ENCODE measurements at regions not wholly inside any gene's neighbourhood (a gene's known extent, or its start where the extent isn't known, plus 50 kb on each side); places are given as distances from the start of the nearest gene placed in this dataset.

DNA sequence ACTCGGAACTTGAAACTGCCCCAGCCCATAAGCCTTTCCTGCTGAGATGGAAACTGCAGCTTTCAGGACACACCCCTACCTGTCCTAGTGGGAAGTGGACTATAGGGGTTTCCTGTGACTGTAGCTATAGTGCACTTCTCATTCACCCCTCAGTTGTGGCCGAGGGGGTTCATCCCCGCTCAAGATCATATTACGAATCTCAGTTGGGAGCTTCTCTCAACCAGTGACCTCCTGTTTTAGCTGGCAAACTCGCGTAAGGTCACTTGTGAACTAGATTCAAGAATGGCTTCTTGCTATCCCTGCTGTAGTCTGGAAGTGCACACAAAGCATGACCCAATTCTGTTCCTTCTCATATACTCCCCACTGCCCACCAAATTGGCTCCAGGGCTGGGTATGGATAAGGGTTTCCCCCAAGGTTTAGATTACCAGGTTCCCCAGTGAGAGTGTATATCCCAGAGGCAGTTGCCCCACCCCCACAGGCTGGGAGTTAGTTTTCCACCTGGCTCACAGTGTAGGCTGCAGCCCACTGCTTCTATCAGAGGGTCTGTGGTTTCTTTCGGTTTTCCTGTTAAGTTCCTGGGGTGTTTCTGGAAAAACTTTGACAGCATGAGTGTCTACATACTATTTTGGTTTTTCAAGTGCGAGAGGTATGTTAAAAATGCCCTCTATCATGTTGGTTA is 812.9 kb downstream of the JRKL start:
- no peak for DNase-seq
- H3K9me3 ChIP-seq, result peaks cover 0 to 9% (median 0%) of the 10 kb centered on the region in 3 donors
- no peak overlapping the region for H3K4me3 ChIP-seq
- no peaks in the 10 kb centered on the region for H3K27me3 ChIP-seq
- H3K4me1 ChIP-seq, result no peaks in the 10 kb centered on the region
- 64 to 75% methylated on average over 6 to 8 of the region's 8 CpGs for WGBS, 2 donors
- TF ChIP-seq, protein P1, sequence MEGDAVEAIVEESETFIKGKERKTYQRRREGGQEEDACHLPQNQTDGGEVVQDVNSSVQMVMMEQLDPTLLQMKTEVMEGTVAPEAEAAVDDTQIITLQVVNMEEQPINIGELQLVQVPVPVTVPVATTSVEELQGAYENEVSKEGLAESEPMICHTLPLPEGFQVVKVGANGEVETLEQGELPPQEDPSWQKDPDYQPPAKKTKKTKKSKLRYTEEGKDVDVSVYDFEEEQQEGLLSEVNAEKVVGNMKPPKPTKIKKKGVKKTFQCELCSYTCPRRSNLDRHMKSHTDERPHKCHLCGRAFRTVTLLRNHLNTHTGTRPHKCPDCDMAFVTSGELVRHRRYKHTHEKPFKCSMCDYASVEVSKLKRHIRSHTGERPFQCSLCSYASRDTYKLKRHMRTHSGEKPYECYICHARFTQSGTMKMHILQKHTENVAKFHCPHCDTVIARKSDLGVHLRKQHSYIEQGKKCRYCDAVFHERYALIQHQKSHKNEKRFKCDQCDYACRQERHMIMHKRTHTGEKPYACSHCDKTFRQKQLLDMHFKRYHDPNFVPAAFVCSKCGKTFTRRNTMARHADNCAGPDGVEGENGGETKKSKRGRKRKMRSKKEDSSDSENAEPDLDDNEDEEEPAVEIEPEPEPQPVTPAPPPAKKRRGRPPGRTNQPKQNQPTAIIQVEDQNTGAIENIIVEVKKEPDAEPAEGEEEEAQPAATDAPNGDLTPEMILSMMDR (IDR thresholded peaks at IDR 0.05), result no peak
- TF ChIP-seq POLR2A (IDR thresholded peaks at IDR 0.05), result no peak
- intact Hi-C loops (cut with DNase I), result no loop called here
- H3K36me3 ChIP-seq, result no peaks in the 10 kb centered on the region
- no peak overlapping the region for H3K27ac ChIP-seq

DNA sequence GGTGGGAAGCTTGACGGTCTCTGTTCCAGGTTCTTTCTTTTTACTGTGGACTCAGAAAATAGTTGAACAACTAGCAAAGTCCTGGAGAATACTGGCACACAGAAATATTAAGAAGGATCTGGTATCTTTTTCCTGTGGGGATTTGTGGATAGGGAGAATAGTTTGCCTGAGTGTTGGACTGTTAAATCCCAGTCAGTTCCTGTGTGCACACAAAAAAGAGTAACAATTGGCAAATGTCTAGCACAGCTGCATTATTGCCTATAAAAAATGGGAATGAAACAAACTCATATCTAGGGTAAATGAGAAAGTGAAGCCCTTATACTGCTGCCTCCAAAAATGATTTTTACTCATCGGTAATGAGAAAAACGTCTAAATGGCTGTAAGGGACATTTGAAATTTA is 828.2 kb downstream of the JRKL start:
- Histone ChIP-seq H3K27ac (no peak overlapping the region), H3K9me3 (no peaks in the 10 kb centered on the region), H3K4me3 (no peak overlapping the region), H3K27me3 (no peaks in the 10 kb centered on the region), H3K4me1 (no peaks in the 10 kb centered on the region), H3K36me3 (no peaks in the 10 kb centered on the region)
- no peak for DNase-seq
- no peak for TF ChIP-seq POLR2A (IDR thresholded peaks at IDR 0.05)
- TF ChIP-seq, protein P1 (IDR thresholded peaks at IDR 0.05), result no peak
- WGBS, 2 donors, result 83 to 85% methylated on average over 3 of the region's 3 CpGs
- intact Hi-C loops (cut with DNase I), result no loop called here

DNA sequence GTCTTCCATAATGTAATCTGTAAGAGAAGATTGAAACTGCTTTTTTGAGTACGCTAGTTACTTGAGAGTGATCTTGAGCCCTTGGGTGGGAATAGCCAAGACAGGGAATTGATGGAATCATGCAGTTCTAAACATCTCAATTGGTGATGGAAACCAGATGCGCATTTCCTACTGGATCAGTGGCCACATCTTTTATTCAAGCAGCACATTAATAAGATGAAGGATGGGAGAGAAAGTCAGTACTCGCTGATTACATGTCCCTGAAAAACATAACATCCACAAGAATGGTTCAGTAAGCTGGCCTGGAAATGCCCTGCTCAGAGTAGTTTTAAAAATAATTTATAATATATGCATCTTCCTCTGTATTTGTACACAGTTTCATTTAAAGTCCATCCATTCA is 833.8 kb downstream of the JRKL start:
- no peaks in the 10 kb centered on the region for H3K36me3 ChIP-seq
- no peaks in the 10 kb centered on the region for H3K9me3 ChIP-seq
- TF ChIP-seq, protein P1 (IDR thresholded peaks at IDR 0.05), result no peak
- TF ChIP-seq POLR2A (IDR thresholded peaks at IDR 0.05), result no peak
- no peaks in the 10 kb centered on the region for H3K27me3 ChIP-seq
- no peak overlapping the region for H3K4me3 ChIP-seq
- no peak for DNase-seq
- no peaks in the 10 kb centered on the region for H3K4me1 ChIP-seq
- intact Hi-C loops (cut with DNase I), result no loop called here
- 77 to 80% methylated on average over 3 of the region's 3 CpGs for WGBS, 2 donors
- H3K27ac ChIP-seq, result no peak overlapping the region

DNA sequence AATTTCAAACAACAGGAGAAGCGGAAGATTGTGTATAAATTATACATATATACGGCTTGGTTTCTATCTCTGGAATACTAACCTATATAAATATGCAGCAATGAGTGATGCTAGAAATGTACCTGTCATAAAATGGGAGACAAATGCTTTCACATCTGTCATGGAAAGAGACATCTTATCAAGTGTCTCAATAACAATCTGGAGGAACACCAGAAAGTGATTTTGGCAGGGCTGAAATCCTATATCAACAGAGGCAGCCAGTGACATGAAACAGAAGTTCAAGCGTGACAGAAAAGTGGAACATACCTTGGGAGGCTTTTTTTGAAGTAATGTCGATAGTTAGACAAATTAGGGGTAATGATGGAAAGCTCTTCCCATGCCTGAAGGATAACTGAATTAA is 834.6 kb downstream of the JRKL start:
- intact Hi-C loops (cut with DNase I), result no loop called here
- no peak overlapping the region for H3K27ac ChIP-seq
- no peaks in the 10 kb centered on the region for H3K9me3 ChIP-seq
- H3K4me3 ChIP-seq, result no peak overlapping the region
- 58 to 68% methylated on average over 4 of the region's 4 CpGs for WGBS, 2 donors
- no peaks in the 10 kb centered on the region for H3K27me3 ChIP-seq
- no peak for DNase-seq
- TF ChIP-seq POLR2A (IDR thresholded peaks at IDR 0.05), result no peak
- TF ChIP-seq, protein P1 (IDR thresholded peaks at IDR 0.05), result no peak
- no peaks in the 10 kb centered on the region for H3K36me3 ChIP-seq
- no peaks in the 10 kb centered on the region for H3K4me1 ChIP-seq

DNA sequence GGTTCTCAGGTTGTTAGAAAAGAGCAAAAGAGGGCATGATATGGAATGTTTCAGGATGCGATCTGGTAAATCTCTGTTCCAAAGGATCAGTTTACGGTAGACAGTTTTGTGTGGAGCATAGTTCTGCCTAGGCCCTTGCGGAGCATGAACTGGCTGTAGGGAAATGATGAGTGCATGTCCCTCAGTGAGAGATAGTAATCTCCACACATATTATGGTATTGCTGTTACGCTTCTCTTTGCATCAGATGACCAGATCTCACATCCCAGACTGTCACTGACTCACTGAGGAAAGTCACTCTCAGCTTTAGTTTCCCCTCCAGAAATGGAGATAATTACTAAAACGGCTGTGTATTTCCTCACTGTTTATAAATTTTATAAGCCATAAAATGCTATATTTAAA is 836.0 kb downstream of the JRKL start:
- TF ChIP-seq, protein P1 (IDR thresholded peaks at IDR 0.05), result no peak
- TF ChIP-seq POLR2A (IDR thresholded peaks at IDR 0.05), result no peak
- intact Hi-C loops (cut with DNase I), result no loop called here
- 62 to 79% methylated on average over 5 of the region's 5 CpGs for WGBS, 2 donors

More for the DNA sequence above, 836.0 kb downstream of the JRKL start:
- no peak overlapping the region for H3K4me3 ChIP-seq
- H3K27me3 ChIP-seq, result no peaks in the 10 kb centered on the region
- no peaks in the 10 kb centered on the region for H3K9me3 ChIP-seq
- DNase-seq, result no peak
- H3K36me3 ChIP-seq, result no peaks in the 10 kb centered on the region
- no peaks in the 10 kb centered on the region for H3K4me1 ChIP-seq
- no peak overlapping the region for H3K27ac ChIP-seq

All from esophagus squamous epithelium (tissue), 5 donors.